ENCODE measurements at regions not wholly inside any gene's neighbourhood (a gene's known extent, or its start where the extent isn't known, plus 50 kb on each side); places are given as distances from the start of the nearest gene placed in this dataset.

DNA sequence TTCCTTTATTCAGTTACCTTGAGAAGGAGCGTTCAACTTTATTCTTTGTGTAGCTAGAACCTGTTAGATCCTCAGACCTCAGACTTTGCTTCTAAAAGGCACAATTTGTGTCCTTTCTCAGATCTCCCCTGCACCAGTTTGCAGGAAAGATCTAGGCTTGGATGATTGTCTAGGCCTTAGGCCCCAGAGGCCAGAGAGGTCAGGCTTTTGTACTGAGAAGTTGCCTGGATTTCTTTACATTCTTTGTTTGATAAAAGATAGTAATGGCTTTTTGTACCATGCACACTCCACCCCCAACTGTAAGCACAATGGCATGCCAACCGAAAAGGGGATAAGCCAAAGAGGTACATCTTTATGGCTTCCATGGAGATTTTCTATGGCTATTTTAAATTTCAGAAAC is 719.6 kb upstream of the NR2F2 start:
- TF ChIP-seq, protein P1, sequence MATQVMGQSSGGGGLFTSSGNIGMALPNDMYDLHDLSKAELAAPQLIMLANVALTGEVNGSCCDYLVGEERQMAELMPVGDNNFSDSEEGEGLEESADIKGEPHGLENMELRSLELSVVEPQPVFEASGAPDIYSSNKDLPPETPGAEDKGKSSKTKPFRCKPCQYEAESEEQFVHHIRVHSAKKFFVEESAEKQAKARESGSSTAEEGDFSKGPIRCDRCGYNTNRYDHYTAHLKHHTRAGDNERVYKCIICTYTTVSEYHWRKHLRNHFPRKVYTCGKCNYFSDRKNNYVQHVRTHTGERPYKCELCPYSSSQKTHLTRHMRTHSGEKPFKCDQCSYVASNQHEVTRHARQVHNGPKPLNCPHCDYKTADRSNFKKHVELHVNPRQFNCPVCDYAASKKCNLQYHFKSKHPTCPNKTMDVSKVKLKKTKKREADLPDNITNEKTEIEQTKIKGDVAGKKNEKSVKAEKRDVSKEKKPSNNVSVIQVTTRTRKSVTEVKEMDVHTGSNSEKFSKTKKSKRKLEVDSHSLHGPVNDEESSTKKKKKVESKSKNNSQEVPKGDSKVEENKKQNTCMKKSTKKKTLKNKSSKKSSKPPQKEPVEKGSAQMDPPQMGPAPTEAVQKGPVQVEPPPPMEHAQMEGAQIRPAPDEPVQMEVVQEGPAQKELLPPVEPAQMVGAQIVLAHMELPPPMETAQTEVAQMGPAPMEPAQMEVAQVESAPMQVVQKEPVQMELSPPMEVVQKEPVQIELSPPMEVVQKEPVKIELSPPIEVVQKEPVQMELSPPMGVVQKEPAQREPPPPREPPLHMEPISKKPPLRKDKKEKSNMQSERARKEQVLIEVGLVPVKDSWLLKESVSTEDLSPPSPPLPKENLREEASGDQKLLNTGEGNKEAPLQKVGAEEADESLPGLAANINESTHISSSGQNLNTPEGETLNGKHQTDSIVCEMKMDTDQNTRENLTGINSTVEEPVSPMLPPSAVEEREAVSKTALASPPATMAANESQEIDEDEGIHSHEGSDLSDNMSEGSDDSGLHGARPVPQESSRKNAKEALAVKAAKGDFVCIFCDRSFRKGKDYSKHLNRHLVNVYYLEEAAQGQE (IDR thresholded peaks at IDR 0.05; ENCODE audit: insufficient read depth in 1 of 2, low read depth in 2 of 2, low read length in 2 of 2): no peak
- TF ChIP-seq POLR2AphosphoS5 (IDR thresholded peaks at IDR 0.05; ENCODE audit: low read depth, low read length) (no peak), SIN3A (IDR thresholded peaks at IDR 0.05; ENCODE audit: borderline replicate concordance, insufficient read depth, low read length) (no peak)

Measured in PFSK-1 (cell line).